ENCODE measurements at regions not wholly inside any gene's neighbourhood (a gene's known extent, or its start where the extent isn't known, plus 50 kb on each side); places are given as distances from the start of the nearest gene placed in this dataset.

DNA sequence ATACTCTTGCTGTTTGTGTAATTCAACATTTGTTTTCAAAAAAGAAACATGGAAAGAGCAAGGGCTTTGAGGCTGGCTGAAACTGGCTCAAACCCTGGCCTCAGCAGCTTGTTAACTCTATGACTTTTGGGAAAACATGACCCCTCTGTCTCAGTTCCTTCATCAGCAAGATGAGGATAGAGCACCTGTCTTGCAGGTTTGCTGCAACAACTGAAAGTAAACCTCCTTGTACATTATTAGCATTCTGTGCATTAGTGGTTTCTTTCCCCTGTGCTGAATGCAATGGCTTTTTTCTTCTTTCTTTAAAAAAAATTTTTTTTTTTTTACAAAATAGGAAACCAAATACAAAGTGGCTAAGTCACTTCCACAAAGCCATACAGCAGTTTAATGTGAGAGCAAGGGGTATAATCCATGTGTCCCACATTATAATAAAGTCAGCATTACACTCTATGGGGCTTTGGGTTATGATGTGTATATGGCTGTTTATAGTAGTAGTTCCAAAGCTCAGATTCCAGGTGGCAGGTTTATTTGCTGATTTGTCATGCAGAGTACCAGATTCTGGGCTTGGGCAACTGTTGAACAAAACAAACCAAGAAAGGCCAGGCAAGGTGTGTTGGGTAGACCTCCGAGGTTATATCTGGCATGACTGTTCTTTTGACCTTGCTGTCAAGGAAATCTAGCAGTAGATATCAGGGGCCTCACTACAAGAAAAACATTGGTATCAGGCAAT is 194.5 kb upstream of the CNOT2 start:
- no peak for DNase-seq
- H3K27me3 ChIP-seq = no peaks in the 10 kb centered on the region
- WGBS, 4 donors = 48 to 71% (median 56%) methylated on average over 1 of the region's 1 CpG
- no peaks in the 10 kb centered on the region for H3K36me3 ChIP-seq (replicated peaks in 1 of 2)
- H3K27ac ChIP-seq = no peak overlapping the region
- no peak for TF ChIP-seq POLR2A (IDR thresholded peaks at IDR 0.05)
- TF ChIP-seq, protein P1, sequence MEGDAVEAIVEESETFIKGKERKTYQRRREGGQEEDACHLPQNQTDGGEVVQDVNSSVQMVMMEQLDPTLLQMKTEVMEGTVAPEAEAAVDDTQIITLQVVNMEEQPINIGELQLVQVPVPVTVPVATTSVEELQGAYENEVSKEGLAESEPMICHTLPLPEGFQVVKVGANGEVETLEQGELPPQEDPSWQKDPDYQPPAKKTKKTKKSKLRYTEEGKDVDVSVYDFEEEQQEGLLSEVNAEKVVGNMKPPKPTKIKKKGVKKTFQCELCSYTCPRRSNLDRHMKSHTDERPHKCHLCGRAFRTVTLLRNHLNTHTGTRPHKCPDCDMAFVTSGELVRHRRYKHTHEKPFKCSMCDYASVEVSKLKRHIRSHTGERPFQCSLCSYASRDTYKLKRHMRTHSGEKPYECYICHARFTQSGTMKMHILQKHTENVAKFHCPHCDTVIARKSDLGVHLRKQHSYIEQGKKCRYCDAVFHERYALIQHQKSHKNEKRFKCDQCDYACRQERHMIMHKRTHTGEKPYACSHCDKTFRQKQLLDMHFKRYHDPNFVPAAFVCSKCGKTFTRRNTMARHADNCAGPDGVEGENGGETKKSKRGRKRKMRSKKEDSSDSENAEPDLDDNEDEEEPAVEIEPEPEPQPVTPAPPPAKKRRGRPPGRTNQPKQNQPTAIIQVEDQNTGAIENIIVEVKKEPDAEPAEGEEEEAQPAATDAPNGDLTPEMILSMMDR (IDR thresholded peaks at IDR 0.05) = no peak
- peaks cover 5 to 22% of the 10 kb centered on the region in 2 donors for H3K4me1 ChIP-seq (replicated peaks in 1 of 2)
- H3K4me3 ChIP-seq = no peak overlapping the region
- intact Hi-C loops (cut with DNase I) = no loop called here
- H3K9me3 ChIP-seq (replicated peaks in 1 of 3) = no peaks in the 10 kb centered on the region

DNA sequence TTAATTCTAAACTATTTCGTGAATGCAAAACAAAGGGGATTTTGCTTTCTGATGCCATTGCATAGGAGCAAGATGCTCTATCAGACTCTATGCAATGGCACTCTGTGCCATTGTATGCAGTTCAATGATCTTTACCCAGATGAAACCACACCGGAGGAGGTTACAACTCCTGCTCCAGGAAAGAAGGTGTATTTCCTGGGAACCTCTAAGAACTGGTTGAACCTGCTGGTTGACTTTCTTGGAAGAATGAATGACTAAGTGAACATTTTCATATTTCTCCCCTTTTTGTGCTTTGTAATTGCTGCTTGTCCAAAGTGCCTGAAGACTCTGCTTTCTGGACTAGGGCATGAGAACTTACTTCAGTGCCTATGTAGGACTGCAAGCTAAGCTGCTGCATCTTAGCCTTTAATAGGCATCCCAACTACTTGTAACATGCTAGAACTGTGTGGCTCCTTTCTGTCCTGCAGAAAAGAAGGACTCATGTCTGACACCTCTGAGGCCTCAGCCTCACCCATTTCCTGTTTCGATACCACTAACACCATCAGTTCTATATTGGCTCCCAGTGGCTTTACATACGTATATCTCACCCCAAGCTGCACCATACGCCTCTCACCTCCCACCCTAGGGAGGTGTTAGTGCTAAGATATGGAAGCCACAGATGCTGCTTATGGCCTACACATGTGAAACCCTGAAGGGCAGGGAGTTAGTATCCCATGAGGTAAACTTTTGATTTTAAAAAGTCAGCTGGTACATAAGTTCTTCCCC is 193.5 kb upstream of the CNOT2 start:
- no peaks in the 10 kb centered on the region for H3K9me3 ChIP-seq (replicated peaks in 1 of 3)
- WGBS, 4 donors = 75 to 84% (median 83%) methylated on average over 5 of the region's 5 CpGs
- peaks cover 5 to 15% of the 10 kb centered on the region in 2 donors for H3K4me1 ChIP-seq (replicated peaks in 1 of 2)
- H3K27ac ChIP-seq = no peak overlapping the region
- intact Hi-C loops (cut with DNase I) = no loop called here
- H3K36me3 ChIP-seq (replicated peaks in 1 of 2) = no peaks in the 10 kb centered on the region
- no peak overlapping the region for H3K4me3 ChIP-seq
- H3K27me3 ChIP-seq = no peaks in the 10 kb centered on the region
- no peak for DNase-seq
- TF ChIP-seq POLR2A (IDR thresholded peaks at IDR 0.05) = no peak
- TF ChIP-seq, protein P1 (IDR thresholded peaks at IDR 0.05) = no peak

DNA sequence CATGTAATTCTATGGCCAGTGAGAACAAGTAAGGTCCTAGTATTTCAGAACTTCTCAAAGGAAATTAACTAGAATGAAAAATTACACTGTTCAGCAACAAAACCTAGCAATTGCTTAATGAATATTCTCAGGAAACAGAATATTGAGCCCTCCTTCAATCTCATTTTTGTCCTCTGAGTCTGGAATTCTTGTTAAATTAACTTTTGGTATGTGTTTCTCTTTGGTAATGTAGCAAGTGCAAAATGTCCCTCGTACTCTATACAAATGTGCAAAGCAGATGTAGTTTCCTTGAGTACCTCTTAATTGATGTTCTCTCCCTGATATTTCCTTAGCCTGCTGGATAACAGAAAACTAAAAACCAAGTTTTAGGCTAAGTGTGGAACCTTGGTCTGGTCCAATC is 190.8 kb upstream of the CNOT2 start:
- no peak for TF ChIP-seq POLR2A (IDR thresholded peaks at IDR 0.05)
- TF ChIP-seq, protein P1 (IDR thresholded peaks at IDR 0.05) = no peak
- Histone ChIP-seq H3K27me3 (no peaks in the 10 kb centered on the region), H3K36me3 (replicated peaks in 1 of 2) (no peaks in the 10 kb centered on the region), H3K27ac (no peak overlapping the region), H3K4me1 (replicated peaks in 1 of 2) (peaks cover 0 to 6% of the 10 kb centered on the region in 2 donors), H3K9me3 (replicated peaks in 1 of 3) (no peaks in the 10 kb centered on the region), H3K4me3 (no peak overlapping the region)
- DNase-seq = no peak
- WGBS, 4 donors = 87 to 97% (median 94%) methylated on average over 1 of the region's 1 CpG
- intact Hi-C loops (cut with DNase I) = no loop called here

DNA sequence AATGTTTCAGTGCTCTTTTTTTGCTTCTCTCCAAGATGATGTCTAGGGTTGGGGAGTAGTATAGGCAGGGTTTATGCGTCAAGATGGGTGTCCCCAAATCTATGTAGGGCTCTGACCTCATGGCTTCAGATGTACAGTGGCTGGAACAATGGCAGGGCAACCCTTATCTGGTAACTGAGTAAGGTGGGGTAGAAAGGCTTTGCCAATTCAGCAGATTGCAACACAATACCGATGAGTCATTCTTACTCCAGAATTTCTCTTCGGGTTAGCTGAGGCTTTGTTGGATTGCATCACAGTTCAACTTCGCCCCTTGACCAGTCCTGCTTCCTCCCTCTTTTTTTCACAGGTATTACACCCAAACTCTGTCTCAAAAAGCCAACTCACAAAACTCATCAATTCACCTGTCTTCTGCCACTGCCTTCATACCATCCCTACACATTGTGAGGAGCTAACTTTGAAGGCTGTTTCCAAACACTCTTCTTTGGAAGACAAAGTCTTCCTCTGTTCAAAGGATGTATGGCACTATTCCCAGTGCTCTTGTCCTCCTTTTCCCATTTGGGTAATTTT is 190.2 kb upstream of the CNOT2 start:
- no peak overlapping the region for H3K27ac ChIP-seq
- H3K9me3 ChIP-seq (replicated peaks in 1 of 3) = no peaks in the 10 kb centered on the region
- no peaks in the 10 kb centered on the region for H3K36me3 ChIP-seq (replicated peaks in 1 of 2)
- intact Hi-C loops (cut with DNase I) = no loop called here
- WGBS, 4 donors = 30 to 40% (median 40%) methylated on average over 4 of the region's 4 CpGs
- no peak overlapping the region for H3K4me3 ChIP-seq
- H3K4me1 ChIP-seq (replicated peaks in 1 of 2) = peaks cover 0 to 6% of the 10 kb centered on the region in 2 donors
- peak; percentile 40 to 79 (median 72) for DNase-seq
- no peaks in the 10 kb centered on the region for H3K27me3 ChIP-seq
- TF ChIP-seq, protein P1 (IDR thresholded peaks at IDR 0.05) = no peak
- TF ChIP-seq POLR2A (IDR thresholded peaks at IDR 0.05) = no peak

Data from adrenal gland (tissue), 9 donors.